PFSK-1 (cell line): ENCODE measurements at regions not wholly inside any gene's neighbourhood (a gene's known extent, or its start where the extent isn't known, plus 50 kb on each side); places are given as distances from the start of the nearest gene placed in this dataset.

Source experiments
- POLR2AphosphoS5 ChIP-seq: IDR thresholded peaks from 2 replicates; pipeline ENCODE4 v1.6.1; 2012; ENCODE audit warnings: low read depth, mild to moderate bottlenecking, control low read depth, low read length, moderate library complexity
- TF ChIP-seq, protein P1 (sequence below), 2 experiments: IDR thresholded peaks; 2 replicates each; pipeline versions ENCODE4 v1.6.1 to v1.8.0; 2011 to 2012; ENCODE audit warnings: low read depth in 2 of 2, low read length in 2 of 2, control low read depth in 1 of 2, inconsistent platforms in 1 of 2, mild to moderate bottlenecking in 1 of 2, moderate library complexity in 1 of 2; ENCODE audit not compliant: insufficient read depth in 1 of 2

GRCh38 chr4:97262769-97263168 is 880.5 kb downstream of the STPG2 start:
- TF ChIP-seq POLR2AphosphoS5, result no peak
- TF ChIP-seq, protein P1, sequence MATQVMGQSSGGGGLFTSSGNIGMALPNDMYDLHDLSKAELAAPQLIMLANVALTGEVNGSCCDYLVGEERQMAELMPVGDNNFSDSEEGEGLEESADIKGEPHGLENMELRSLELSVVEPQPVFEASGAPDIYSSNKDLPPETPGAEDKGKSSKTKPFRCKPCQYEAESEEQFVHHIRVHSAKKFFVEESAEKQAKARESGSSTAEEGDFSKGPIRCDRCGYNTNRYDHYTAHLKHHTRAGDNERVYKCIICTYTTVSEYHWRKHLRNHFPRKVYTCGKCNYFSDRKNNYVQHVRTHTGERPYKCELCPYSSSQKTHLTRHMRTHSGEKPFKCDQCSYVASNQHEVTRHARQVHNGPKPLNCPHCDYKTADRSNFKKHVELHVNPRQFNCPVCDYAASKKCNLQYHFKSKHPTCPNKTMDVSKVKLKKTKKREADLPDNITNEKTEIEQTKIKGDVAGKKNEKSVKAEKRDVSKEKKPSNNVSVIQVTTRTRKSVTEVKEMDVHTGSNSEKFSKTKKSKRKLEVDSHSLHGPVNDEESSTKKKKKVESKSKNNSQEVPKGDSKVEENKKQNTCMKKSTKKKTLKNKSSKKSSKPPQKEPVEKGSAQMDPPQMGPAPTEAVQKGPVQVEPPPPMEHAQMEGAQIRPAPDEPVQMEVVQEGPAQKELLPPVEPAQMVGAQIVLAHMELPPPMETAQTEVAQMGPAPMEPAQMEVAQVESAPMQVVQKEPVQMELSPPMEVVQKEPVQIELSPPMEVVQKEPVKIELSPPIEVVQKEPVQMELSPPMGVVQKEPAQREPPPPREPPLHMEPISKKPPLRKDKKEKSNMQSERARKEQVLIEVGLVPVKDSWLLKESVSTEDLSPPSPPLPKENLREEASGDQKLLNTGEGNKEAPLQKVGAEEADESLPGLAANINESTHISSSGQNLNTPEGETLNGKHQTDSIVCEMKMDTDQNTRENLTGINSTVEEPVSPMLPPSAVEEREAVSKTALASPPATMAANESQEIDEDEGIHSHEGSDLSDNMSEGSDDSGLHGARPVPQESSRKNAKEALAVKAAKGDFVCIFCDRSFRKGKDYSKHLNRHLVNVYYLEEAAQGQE (IDR thresholded peaks at IDR 0.05; ENCODE audit: insufficient read depth in 1 of 2, low read depth in 2 of 2, low read length in 2 of 2), result no peak
